ENCODE measurements at regions not wholly inside any gene's neighbourhood (a gene's known extent, or its start where the extent isn't known, plus 50 kb on each side); places are given as distances from the start of the nearest gene placed in this dataset.

- intact Hi-C loops (cut with micrococcal nuclease): no loop called here
- H3K36me3 ChIP-seq (ENCODE audit: control insufficient read depth in 1 of 2, insufficient read depth in 2 of 2, low read length in 2 of 2): no peaks in the 10 kb centered on the region
- DNase-seq (ENCODE audit: low read depth, low spot score) (no peak), ATAC-seq (no peak)
- POLR2A ChIA-PET: no interaction called here
- H3K4me1 ChIP-seq (ENCODE audit: control insufficient read depth in 1 of 2, insufficient read depth in 2 of 2, low read length in 2 of 2): no peaks in the 10 kb centered on the region
- no peak overlapping the region for H3K4me2 ChIP-seq (ENCODE audit: low read length)
- H3K9me2 ChIP-seq (ENCODE audit: insufficient read depth): no peaks in the 10 kb centered on the region
- H2AFZ ChIP-seq (ENCODE audit: low read depth, low read length, poor library complexity, severe bottlenecking): no peak overlapping the region
- no peak overlapping the region for H3K27ac ChIP-seq (ENCODE audit: low read depth, low read length)
- TF ChIP-seq ZNF274 (IDR thresholded peaks at IDR 0.05; ENCODE audit: low read depth, low read length): no peak
- TF ChIP-seq TCF7L2 (IDR thresholded peaks at IDR 0.05; ENCODE audit: borderline replicate concordance, extremely low read depth, insufficient read depth, insufficient read length): no peak
- no peak for TF ChIP-seq EGR1 (IDR thresholded peaks at IDR 0.05; ENCODE audit: low read depth)
- no peak for TF ChIP-seq JUND (IDR thresholded peaks at IDR 0.05)
- TF ChIP-seq ZBTB33 (IDR thresholded peaks at IDR 0.05; ENCODE audit: extremely low read depth, insufficient replicate concordance, low read length): no peak
- TF ChIP-seq ATF3 (IDR thresholded peaks at IDR 0.05): no peak
- no peak for TF ChIP-seq ZFX (IDR thresholded peaks at IDR 0.05)
- no peak for TF ChIP-seq SRF (IDR thresholded peaks at IDR 0.05; ENCODE audit: low read depth)
- no peak for TF ChIP-seq RAD21 (IDR thresholded peaks at IDR 0.05; ENCODE audit: low read depth)
- no peak for TF ChIP-seq POLR2A (IDR thresholded peaks at IDR 0.05; ENCODE audit: borderline replicate concordance, extremely low read depth, insufficient read depth, insufficient read length)
- TF ChIP-seq EZH2phosphoT487 (IDR thresholded peaks at IDR 0.05; ENCODE audit: borderline replicate concordance): no peak
- TF ChIP-seq ELF1 (IDR thresholded peaks at IDR 0.05; ENCODE audit: borderline replicate concordance, low read depth): no peak
- TF ChIP-seq SIN3A (IDR thresholded peaks at IDR 0.05; ENCODE audit: low read depth): no peak
- no peak for TF ChIP-seq POLR2AphosphoS5 (IDR thresholded peaks at IDR 0.05; ENCODE audit: low read depth, low read length)
- no peak for TF ChIP-seq YY1 (IDR thresholded peaks at IDR 0.05; ENCODE audit: extremely low read depth, insufficient replicate concordance, low read depth, low read length)
- TF ChIP-seq REST (IDR thresholded peaks at IDR 0.05; ENCODE audit: low read depth): no peak
- TF ChIP-seq CEBPB (IDR thresholded peaks at IDR 0.05; ENCODE audit: low read depth): no peak
- no peak for TF ChIP-seq FOSL1 (IDR thresholded peaks at IDR 0.05; ENCODE audit: low read depth)
- no peak for TF ChIP-seq SP1 (IDR thresholded peaks at IDR 0.05; ENCODE audit: low read depth)
- no peak for TF ChIP-seq CBX3 (IDR thresholded peaks at IDR 0.05; ENCODE audit: low read depth)
- H3K79me2 ChIP-seq (ENCODE audit: insufficient read depth, low read length): no peaks in the 10 kb centered on the region
- BruUV-seq (replicated peaks): no TSS peak
- H3K9ac ChIP-seq (ENCODE audit: low read length): no peak overlapping the region
- peaks cover 5 to 29% of the 10 kb centered on the region in 2 experiments; a peak in 2 of 4 replicates for H3K9me3 ChIP-seq (ENCODE audit: control insufficient read depth in 1 of 2, insufficient read depth in 1 of 2, low read depth in 1 of 2, low read length in 2 of 2)
- RAD21 ChIA-PET (ENCODE audit: low non-redundant PET in 1 of 2, low total read pairs in 2 of 2, uncharacterized antibody in 2 of 2, unreplicated experiment in 2 of 2): no interaction called here
- H3K4me3 ChIP-seq (replicated peaks in 1 of 2; ENCODE audit: low read depth in 1 of 2, low read length in 2 of 2): no peak overlapping the region
- CTCF ChIA-PET: no interaction called here
- H4K20me1 ChIP-seq (ENCODE audit: insufficient read depth): no peaks in the 10 kb centered on the region
- H3K27me3 ChIP-seq (ENCODE audit: insufficient read depth, low read length): no peaks in the 10 kb centered on the region
Measured at GRCh38 chr21:19855522-19855921, 1142.7 kb upstream of the NCAM2 start.

All from HCT116 (cell line).